Heart left ventricle (tissue), 16 donors: ENCODE measurements at regions not wholly inside any gene's neighbourhood (a gene's known extent, or its start where the extent isn't known, plus 50 kb on each side); places are given as distances from the start of the nearest gene placed in this dataset.

Source experiments
- ATAC-seq, 4 donors: fragments of 200-7000 bp; cut with Tn5 transposase; one replicate each; pipeline ENCODE4 v1.9.1; 2020 to 2022; ENCODE audit warnings: moderate library complexity in 4 of 4, mild to moderate bottlenecking in 3 of 4, moderate number of reproducible peaks in 1 of 4
- DNase-seq, 5 donors: peaks; one replicate each; pipeline ENCODE4 v3.0.0-alpha.2; 2020
- H3K27ac ChIP-seq, 12 donors: fragments of 200-600 bp; sonication (generic) in 4 of 12; one replicate each; pipeline versions ENCODE4 v1.5.0 to v1.8.0; 2016 to 2022; ENCODE audit warnings: mild to moderate bottlenecking in 2 of 12
- H3K27me3 ChIP-seq, 9 donors: fragments of 200-600 bp; sonication (generic) in 2 of 9; one replicate each; pipeline versions ENCODE4 v1.5.1 to v1.8.0; 2016 to 2022; ENCODE audit warnings: mild to moderate bottlenecking in 3 of 9
- H3K36me3 ChIP-seq, 9 donors: fragments of 200-600 bp; sonication (generic) in 2 of 9; one replicate each; pipeline versions ENCODE4 v1.5.0 to v1.8.0; 2018 to 2022; ENCODE audit warnings: mild to moderate bottlenecking in 2 of 9
- H3K4me1 ChIP-seq, 12 donors: fragments of 200-600 bp; sonication (generic) in 4 of 12; one replicate each; pipeline versions ENCODE4 v1.5.0 to v1.8.0; 2016 to 2022; ENCODE audit warnings: mild to moderate bottlenecking in 3 of 12
- H3K4me3 ChIP-seq, 12 donors: fragments of 200-600 bp; sonication (generic) in 4 of 12; one replicate each; pipeline versions ENCODE4 v1.5.0 to v1.8.0; 2017 to 2022; ENCODE audit warnings: mild to moderate bottlenecking in 9 of 12, moderate library complexity in 4 of 12
- H3K9me3 ChIP-seq, 12 donors: fragments of 200-600 bp; sonication (generic) in 4 of 12; one replicate each; pipeline versions ENCODE4 v1.5.0 to v1.8.0; 2016 to 2022; ENCODE audit warnings: mild to moderate bottlenecking in 1 of 12
- POLR2A ChIP-seq, 2 donors: fragments of 450-650 bp; IDR thresholded peaks; one replicate each; pipeline ENCODE4 v1.6.1; 2017; ENCODE audit warnings: antibody characterized with exemption in 2 of 2, mild to moderate bottlenecking in 2 of 2, moderate library complexity in 2 of 2
- WGBS, 4 donors: extraction: QIAGEN DNeasy Blood & Tissue Kit in 2 of 4; methylation state at CpG; one replicate each; pipeline versions ENCODE4 v1.1.5 to v1.1.7; 2013 to 2018; 5-methylcytosine and 5-hydroxymethylcytosine counted together
- intact Hi-C, 10 donors: fragments of 100-400 bp; cut with DNase I; formaldehyde crosslinking; loops; one replicate each; pipeline versions ENCODE4 v1.11.1 to v1.14.2; 2022
- TF ChIP-seq, protein P1 (sequence below), 12 donors: fragments of 200-600 bp; sonication (generic) in 4 of 12; IDR thresholded peaks; one replicate each; pipeline versions ENCODE4 v1.5.0 to v1.8.0; 2018 to 2022; ENCODE audit warnings: antibody characterized with exemption in 12 of 12, mild to moderate bottlenecking in 5 of 12
- donor health status: ischemic (EF 13 %, LVEDD 7.1; RV severe dilation, severe dysfunction).
- donor health status: healthy with polysubstance abuse.
- donor health status: DM: no; HTN: yes; CAD: no.
- donor health status: DM: no; HTN: no; CAD: no.
- donor health status: ischemic (EF 25% LVEDD 6.9; RV normal size, moderate dysfunction).
- donor health status: ischemic (EF 25% LVEDD 5.7; RV mildly dilated, moderate dysfunction).
- donor health status: healthy.
- donor health status: DM: yes; HTN: yes; CAD: no.
- donor health status: ischemic (EF 35%, LVEDD 5.7; RV mildly dilated, moderate dysfunction).
- donor health status: nonischemic (EF 11% LVEDD 7.7; RV severe dilation, severe dysfunction).
- donor health status: DM: yes; HTN: yes; CAD: no.
- donor health status: PGD.
- donor health status: ischemic (EF 29% LVEDD 5.4; RV normal size, mild dysfunction).
- donor health status: nonischemic (EF 23%, LVEDD 6.1; RV moderate dilation, normal function).

DNA sequence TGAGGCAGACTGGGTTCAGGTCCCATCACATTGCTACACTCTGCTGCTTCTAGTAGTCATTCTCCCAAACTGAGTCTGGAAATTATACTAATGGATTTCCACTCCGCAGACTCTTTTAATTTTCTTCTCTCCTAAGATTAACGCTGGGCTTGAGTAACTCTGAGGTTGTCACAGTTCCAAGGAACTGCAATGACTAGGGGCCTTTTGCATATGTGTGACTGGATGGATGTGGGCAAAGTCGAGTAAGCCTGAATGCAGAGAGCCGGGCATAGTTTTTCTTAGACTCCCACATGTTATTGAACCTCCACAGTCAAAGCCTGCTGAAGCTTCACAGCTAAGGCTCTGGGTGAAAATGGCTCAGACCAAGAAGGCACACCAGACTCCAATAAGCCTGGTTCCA lies 160.9 kb upstream of the PROX1 start:
- DNase-seq (no peak), ATAC-seq (no peak)
- TF ChIP-seq, protein P1, sequence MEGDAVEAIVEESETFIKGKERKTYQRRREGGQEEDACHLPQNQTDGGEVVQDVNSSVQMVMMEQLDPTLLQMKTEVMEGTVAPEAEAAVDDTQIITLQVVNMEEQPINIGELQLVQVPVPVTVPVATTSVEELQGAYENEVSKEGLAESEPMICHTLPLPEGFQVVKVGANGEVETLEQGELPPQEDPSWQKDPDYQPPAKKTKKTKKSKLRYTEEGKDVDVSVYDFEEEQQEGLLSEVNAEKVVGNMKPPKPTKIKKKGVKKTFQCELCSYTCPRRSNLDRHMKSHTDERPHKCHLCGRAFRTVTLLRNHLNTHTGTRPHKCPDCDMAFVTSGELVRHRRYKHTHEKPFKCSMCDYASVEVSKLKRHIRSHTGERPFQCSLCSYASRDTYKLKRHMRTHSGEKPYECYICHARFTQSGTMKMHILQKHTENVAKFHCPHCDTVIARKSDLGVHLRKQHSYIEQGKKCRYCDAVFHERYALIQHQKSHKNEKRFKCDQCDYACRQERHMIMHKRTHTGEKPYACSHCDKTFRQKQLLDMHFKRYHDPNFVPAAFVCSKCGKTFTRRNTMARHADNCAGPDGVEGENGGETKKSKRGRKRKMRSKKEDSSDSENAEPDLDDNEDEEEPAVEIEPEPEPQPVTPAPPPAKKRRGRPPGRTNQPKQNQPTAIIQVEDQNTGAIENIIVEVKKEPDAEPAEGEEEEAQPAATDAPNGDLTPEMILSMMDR (IDR thresholded peaks at IDR 0.05) = no peak
- TF ChIP-seq POLR2A (IDR thresholded peaks at IDR 0.05) = no peak
- no peaks in the 10 kb centered on the region for H3K4me1 ChIP-seq
- intact Hi-C loops = no loop called here
- no peak overlapping the region for H3K27ac ChIP-seq
- H3K27me3 ChIP-seq = no peaks in the 10 kb centered on the region
- H3K9me3 ChIP-seq = peaks cover 0 to 5% (median 0%) of the 10 kb centered on the region in 12 donors
- 92 to 95% (median 93%) methylated on average over 4 of the region's 4 CpGs for WGBS, 4 donors
- no peak overlapping the region for H3K4me3 ChIP-seq
- H3K36me3 ChIP-seq = no peaks in the 10 kb centered on the region

DNA sequence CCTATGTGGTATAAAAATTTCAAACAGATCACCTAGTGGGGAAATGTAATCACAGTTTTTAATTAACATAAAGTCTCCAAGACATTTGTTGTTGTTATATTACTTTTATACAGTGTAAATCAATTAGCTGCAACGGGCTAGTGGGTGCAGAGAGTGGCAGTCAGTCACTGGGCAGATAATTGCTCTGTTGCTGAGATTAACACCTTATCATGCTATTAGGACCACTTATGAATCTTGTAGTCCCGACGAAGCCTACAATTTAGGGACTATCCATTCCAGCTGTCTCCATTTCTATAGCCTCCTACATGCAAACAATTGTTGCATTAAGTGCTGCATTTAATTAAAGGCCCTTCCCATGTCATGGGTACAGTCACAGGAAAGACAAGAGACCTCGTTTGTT lies 158.9 kb upstream of the PROX1 start:
- WGBS, 4 donors = 30 to 33% (median 32%) methylated on average over 4 of the region's 4 CpGs
- Histone ChIP-seq H3K27me3 (peaks cover 0 to 1% (median 0%) of the 10 kb centered on the region in 9 donors), H3K4me1 (no peaks in the 10 kb centered on the region), H3K36me3 (no peaks in the 10 kb centered on the region), H3K9me3 (peaks cover 0 to 5% (median 0%) of the 10 kb centered on the region in 12 donors), H3K27ac (no peak overlapping the region), H3K4me3 (no peak overlapping the region)
- no peak for TF ChIP-seq POLR2A (IDR thresholded peaks at IDR 0.05)
- TF ChIP-seq, protein P1 (IDR thresholded peaks at IDR 0.05) = no peak
- intact Hi-C loops = no loop called here
- DNase-seq = no peak
- ATAC-seq = no peak

DNA sequence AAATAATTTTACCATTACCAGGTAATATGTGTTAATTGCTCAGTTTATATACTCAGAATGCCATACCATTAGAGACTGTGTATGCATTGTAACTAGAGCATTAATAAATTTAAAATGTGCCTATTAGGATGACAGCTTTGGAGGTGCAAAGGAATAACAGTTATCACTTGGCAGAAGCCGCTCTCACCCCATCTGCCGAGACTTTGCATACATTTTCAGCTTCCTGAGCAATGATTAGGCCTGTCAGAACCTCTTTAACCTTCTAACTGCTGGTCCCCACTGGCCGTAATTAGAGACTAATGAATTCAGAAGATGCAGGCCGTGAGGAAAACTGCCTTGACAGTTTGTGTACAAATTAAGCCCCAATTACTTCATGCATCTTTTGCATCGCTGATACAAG lies 158.0 kb upstream of the PROX1 start:
- Histone ChIP-seq H3K27ac (no peak overlapping the region), H3K9me3 (peaks cover 0 to 5% (median 0%) of the 10 kb centered on the region in 12 donors), H3K4me1 (no peaks in the 10 kb centered on the region), H3K36me3 (no peaks in the 10 kb centered on the region), H3K27me3 (peaks cover 0 to 4% (median 0%) of the 10 kb centered on the region in 9 donors), H3K4me3 (no peak overlapping the region)
- DNase-seq = no peak
- TF ChIP-seq, protein P1 (IDR thresholded peaks at IDR 0.05) = no peak
- no peak for TF ChIP-seq POLR2A (IDR thresholded peaks at IDR 0.05)
- intact Hi-C loops = no loop called here
- WGBS, 4 donors = 64 to 71% (median 66%) methylated on average over 5 of the region's 5 CpGs
- ATAC-seq = no peak

DNA sequence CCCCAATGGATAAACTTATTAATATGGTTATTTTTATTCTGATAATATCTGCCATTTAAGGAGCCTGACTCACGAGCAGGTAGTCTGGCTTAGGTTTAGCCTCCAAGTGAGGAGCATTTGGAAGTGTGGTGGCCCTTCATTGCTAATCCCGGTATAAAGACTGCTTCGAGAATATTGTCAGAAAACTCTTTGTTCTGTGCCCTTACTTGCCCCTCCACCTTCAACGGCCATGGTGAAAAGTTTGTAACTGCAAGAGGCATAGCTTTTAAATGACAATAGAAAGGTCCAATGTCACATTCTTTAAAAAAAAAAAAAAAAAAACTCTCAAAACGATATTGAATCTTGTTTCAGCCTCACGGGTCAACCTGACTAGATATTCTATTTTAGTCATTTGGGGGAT lies 157.4 kb upstream of the PROX1 start:
- intact Hi-C loops = no loop called here
- ATAC-seq (no peak), DNase-seq (no peak)
- Histone ChIP-seq H3K27ac (no peak overlapping the region), H3K4me1 (no peaks in the 10 kb centered on the region), H3K4me3 (no peak overlapping the region), H3K9me3 (peaks cover 0 to 5% (median 0%) of the 10 kb centered on the region in 12 donors), H3K36me3 (no peaks in the 10 kb centered on the region), H3K27me3 (peaks cover 0 to 4% (median 0%) of the 10 kb centered on the region in 9 donors)
- WGBS, 4 donors = 74 to 80% (median 77%) methylated on average over 6 of the region's 6 CpGs
- TF ChIP-seq POLR2A (IDR thresholded peaks at IDR 0.05) = no peak

DNA sequence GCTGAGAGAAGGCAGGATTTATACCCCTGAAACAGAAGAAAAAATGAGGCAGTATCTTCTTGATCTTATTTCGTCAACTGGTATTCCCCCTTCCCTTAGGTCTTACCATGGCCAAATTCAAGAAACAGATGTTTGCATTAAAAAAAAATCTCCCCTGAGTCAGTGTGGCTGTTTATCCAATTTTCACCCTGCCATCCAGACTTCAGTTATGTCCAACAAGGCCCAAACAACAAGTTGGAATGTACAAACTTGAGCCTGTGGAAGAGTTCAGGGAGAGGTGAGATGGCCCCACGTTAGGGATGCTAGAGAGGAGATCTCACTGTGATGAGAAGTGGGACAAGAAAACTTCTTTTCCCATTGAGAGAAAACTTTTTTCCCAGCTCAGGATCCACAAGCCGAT lies 147.2 kb upstream of the PROX1 start:
- H3K27me3 ChIP-seq = no peaks in the 10 kb centered on the region
- ATAC-seq (no peak), DNase-seq (no peak)
- no peaks in the 10 kb centered on the region for H3K36me3 ChIP-seq
- peaks cover 0 to 7% (median 0%) of the 10 kb centered on the region in 12 donors for H3K9me3 ChIP-seq
- H3K4me3 ChIP-seq = no peak overlapping the region
- no peaks in the 10 kb centered on the region for H3K4me1 ChIP-seq
- intact Hi-C loops = no loop called here
- 64 to 71% (median 66%) methylated on average over 3 of the region's 3 CpGs for WGBS, 4 donors
- no peak overlapping the region for H3K27ac ChIP-seq
- TF ChIP-seq, protein P1 (IDR thresholded peaks at IDR 0.05) = no peak
- TF ChIP-seq POLR2A (IDR thresholded peaks at IDR 0.05) = no peak
